Fibroblast of the aortic adventitia (primary cell): ENCODE measurements at regions not wholly inside any gene's neighbourhood (a gene's known extent, or its start where the extent isn't known, plus 50 kb on each side); places are given as distances from the start of the nearest gene placed in this dataset.

Experiments
- DNase-seq: peaks from one replicate; pipeline ENCODE4 v3.0.0-alpha.2; 2010; ENCODE audit warnings: low read depth
- H3K4me3 ChIP-seq: 2 replicates; pipeline ENCODE4 v1.5.1; 2011; ENCODE audit warnings: low read depth, mild to moderate bottlenecking, control low read depth, low read length, moderate library complexity
- TF ChIP-seq, protein P1 (sequence below): IDR thresholded peaks from 2 replicates; pipeline ENCODE4 v1.5.1; 2011; ENCODE audit warnings: mild to moderate bottlenecking, low read length, control low read depth, inconsistent platforms; ENCODE audit not compliant: insufficient read depth

DNA sequence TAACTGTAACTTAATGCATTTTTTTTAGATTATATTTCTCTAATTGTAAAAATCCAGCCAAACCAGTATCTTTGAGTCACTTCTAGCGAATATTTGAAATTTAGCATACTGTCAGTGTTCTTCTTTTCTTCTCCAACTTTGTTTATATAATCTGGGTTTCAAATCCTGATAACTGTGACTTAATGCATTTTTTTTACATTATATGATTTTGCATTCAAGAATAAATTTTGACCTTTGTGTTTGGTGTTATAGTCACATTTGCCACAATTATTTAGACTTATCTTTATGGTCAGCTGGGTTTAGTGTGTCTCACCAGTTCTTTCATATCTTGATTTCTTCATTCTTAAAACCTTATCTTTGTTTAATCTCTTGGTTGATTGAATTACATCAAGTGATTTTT, 345.7 kb downstream of the SLC4A3 start:
- no peak overlapping the region for H3K4me3 ChIP-seq
- peak; percentile 5 for DNase-seq
- TF ChIP-seq, protein P1, sequence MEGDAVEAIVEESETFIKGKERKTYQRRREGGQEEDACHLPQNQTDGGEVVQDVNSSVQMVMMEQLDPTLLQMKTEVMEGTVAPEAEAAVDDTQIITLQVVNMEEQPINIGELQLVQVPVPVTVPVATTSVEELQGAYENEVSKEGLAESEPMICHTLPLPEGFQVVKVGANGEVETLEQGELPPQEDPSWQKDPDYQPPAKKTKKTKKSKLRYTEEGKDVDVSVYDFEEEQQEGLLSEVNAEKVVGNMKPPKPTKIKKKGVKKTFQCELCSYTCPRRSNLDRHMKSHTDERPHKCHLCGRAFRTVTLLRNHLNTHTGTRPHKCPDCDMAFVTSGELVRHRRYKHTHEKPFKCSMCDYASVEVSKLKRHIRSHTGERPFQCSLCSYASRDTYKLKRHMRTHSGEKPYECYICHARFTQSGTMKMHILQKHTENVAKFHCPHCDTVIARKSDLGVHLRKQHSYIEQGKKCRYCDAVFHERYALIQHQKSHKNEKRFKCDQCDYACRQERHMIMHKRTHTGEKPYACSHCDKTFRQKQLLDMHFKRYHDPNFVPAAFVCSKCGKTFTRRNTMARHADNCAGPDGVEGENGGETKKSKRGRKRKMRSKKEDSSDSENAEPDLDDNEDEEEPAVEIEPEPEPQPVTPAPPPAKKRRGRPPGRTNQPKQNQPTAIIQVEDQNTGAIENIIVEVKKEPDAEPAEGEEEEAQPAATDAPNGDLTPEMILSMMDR = no peak

DNA sequence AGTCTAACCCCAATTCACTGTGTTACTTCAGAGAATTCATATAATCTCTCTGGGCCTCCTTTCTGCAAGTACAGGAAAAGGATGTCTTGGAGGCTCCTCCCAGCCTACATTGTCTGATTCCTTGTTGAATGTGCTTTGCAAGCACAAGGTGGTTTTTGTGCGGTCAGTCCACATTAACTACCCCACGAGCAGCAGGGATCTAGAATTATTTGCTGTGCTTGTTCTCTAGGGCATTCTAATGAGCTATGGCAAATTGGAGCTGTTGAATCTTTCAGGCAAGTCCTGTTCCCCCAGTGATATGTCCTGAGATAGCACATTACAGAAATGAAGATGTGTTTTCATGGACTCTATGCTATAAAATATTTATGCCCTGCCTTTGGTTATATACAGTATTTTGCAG, 349.4 kb downstream of the SLC4A3 start:
- H3K4me3 ChIP-seq = no peak overlapping the region
- TF ChIP-seq, protein P1 = no peak
- DNase-seq = no peak

DNA sequence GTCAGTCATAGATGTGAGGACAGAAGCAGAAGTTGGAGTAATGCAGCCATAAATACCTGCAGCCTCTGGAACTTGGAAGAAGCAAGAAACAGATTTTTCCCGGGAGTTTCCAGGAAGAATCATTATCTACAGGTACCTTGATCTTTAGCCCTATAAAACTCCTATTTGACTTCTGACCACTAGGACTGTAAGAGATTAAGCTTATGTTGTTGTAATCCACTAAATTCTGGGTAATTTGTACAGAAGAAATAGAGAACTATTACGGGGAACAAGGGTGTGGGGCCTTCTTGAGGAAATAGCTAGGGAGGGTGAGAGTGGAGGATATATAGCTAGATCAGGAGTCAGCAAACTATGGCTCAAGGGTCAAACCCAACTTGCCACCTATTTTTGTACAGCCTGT, 353.2 kb downstream of the SLC4A3 start:
- H3K4me3 ChIP-seq = no peak overlapping the region
- no peak for DNase-seq
- TF ChIP-seq, protein P1 = no peak

DNA sequence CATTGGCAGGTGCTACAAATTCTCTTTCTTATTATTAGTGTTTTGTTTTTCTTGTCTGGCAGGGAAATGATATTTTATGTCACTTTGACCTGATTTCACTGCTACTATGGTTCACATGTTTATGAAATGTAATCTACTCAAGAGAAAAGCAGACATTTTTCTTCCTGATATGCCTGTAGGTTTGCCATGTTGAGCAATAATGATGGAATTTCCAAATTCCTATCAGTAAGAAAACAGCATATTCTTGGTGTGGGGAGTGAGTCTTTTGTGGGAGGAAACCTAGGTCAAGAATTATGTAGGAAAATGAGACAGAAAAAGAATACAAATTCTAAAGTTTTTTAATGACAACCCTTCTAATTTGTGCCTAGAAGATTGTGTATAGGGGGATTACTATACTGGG, 356.4 kb downstream of the SLC4A3 start:
- peak; percentile 80 for DNase-seq
- TF ChIP-seq, protein P1 = no peak
- H3K4me3 ChIP-seq = no peak overlapping the region

DNA sequence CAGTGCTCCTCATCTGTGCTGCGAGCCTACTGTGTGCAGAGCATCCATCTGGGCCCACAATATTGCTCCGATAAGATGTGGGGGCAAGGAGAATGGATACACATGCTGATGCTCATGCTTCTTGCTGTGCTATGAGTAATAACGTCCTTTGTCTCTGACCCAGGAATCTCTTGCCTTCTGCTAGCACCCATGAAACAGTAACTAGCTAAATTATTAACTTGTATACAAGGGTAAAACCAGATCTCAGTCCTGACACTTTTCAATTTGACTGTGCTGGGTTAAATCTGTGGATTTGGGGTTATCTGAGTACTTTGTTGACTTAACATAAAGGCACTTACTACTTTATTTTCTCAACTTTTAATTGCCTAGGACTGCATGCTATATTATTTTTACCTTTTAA, 357.6 kb downstream of the SLC4A3 start:
- TF ChIP-seq, protein P1 = no peak
- no peak overlapping the region for H3K4me3 ChIP-seq
- DNase-seq = no peak

DNA sequence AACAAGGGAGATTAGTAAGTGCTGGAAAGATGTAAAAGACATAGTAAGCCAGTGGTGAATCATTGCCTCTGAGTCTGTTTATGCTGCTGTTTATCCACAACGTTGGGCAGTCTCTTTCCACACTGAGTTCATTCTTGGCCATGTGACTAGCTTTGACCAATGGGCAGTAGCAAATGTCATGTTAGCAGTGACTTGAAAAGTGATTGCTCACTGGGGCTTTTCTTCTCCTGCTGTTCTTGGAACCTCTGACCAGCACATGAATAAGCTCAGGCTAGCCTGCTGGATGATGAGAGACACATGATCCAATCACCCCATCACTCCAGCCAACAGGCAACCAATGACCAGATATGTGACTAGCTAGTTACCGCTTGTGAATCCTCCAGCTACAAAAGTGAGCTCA, 360.4 kb downstream of the SLC4A3 start:
- DNase-seq = peak; percentile 87
- TF ChIP-seq, protein P1 = no peak
- H3K4me3 ChIP-seq = no peak overlapping the region

DNA sequence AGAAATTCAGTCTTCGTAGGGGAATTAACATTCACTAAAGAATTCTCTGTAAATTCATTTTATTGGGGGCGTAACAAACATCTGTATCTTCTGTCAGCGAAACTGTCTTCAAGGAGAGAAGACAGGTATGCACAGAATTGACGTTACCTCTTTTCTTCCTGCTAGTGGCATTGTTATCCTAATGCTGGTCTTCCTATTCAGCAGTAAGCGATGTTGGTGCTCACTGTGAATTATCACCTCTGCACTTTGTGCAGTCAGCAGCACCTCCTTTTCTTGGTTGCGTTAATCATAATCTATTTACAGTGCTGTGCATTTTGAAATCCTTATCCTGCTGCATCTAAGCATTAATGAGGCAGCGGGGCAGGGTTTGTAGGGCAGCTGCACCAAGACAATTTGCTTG, 362.3 kb downstream of the SLC4A3 start:
- no peak overlapping the region for H3K4me3 ChIP-seq
- no peak for DNase-seq
- TF ChIP-seq, protein P1 = no peak
